Activated CD4-positive, alpha-beta T cell treated with anti-CD3 and anti-CD28 coated beads for 48 hours (primary cell): ENCODE measurements at regions not wholly inside any gene's neighbourhood (a gene's known extent, or its start where the extent isn't known, plus 50 kb on each side); places are given as distances from the start of the nearest gene placed in this dataset.

ENCODE experiments used
- DNase-seq: peaks from one replicate; pipeline ENCODE4 v3.0.0-alpha.2; 2020

- DNase-seq: no peak
Measured at GRCh38 chr13:81721400-81721799, 1380.5 kb upstream of the SPRY2 start.

GRCh38 chr13:81714513-81714912, 1373.6 kb upstream of the SPRY2 start:
- DNase-seq: no peak

DNA sequence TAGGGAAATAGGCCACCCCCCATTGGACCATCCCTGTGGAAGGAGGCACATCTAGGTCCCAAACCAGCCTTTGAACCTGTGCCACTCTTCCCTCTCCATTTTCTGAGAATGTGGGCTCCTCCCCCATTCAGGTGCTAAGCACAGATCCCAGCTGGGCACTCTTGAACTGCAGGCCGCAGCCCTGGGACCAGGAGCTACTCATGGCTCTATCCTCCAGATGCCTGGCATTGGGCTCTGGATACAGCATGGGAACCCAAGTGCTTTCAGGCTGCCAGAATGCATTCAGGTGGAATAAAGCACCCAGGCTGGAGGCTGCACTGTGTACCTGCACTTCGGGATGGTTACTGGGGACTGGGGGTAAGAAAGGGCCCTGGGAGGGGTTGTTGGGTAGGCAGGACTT, 1372.3 kb upstream of the SPRY2 start:
- no peak for DNase-seq

DNA sequence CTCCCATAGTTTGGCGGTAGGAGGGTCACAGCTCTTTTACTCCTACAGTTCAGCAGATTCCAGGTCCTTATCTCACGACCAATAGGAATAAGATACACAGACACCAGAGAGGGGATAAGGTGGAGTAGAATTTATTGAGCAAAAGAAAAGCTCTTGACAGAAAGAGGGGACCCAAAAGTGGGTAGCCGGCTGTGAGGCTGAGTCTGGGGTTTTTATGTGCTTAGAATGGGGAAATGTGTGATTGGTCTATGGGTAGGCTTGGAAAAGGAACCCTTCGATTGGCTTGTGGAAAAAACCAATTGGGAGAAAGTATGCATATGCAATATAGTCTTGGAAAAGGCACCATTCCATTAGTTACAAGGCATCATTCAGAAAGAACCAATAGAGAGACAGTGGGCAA, 1356.9 kb upstream of the SPRY2 start:
- DNase-seq: no peak

DNA sequence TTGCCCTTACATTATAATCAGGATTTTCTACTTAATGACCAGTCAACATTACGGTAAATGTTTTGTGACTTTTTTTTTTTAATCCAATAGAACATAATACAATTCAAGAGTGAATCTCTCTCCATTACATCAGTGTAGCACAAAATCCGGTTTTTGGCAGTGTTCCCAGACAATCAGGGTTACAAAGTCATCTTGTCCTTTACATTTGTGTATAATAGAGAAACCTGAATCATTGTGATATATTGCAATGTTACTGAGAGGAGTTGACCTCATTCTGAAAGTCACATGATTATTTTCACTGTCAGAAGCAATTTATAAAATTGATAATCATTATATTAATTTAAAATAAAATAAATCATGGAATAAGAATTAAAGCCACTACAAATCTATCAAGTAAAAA, 1346.0 kb upstream of the SPRY2 start:
- DNase-seq: no peak

DNA sequence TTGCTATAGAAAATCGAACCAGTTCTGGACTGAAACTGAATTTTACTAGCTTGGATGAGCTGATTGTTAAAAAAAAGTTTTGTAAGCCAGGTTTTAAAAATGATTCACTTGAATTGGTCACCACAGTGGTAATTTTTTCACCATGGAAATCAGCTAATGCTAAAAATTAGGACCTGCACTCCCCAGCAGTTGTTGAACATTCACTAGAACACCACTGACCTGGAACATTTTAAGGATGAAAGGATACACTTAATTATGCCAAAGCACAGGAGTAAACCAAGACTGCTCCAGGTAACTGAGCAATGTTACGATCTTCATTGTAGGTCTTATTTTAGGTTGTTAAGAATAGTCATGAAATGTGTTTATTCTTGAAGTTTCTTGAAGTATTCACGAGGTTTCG, 1342.6 kb upstream of the SPRY2 start:
- DNase-seq: no peak

DNA sequence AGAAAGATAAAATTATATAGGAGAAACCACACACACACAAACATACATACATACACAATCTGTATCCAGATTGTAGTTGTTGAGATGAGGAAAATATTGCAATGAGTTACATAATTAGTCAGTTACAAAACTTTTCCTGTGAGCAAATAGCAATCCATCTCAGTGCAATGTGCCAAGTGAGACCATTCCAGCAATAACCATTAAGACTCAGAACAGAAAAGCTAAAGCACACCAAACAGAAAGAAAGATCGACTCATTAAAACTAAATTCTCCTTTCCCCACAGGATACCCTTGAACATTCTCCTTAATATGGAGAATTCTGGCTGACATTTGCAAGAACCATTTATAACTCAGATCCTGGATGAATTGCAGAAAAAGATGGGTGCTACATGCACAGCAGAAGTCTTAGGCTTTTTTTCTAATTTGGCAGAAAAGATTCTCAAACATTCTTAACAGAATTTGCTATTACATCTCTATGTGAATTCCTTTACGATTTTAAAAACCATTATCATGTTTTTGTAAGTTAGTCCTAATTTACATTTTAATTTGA, 1341.2 kb upstream of the SPRY2 start:
- no peak for DNase-seq

DNA sequence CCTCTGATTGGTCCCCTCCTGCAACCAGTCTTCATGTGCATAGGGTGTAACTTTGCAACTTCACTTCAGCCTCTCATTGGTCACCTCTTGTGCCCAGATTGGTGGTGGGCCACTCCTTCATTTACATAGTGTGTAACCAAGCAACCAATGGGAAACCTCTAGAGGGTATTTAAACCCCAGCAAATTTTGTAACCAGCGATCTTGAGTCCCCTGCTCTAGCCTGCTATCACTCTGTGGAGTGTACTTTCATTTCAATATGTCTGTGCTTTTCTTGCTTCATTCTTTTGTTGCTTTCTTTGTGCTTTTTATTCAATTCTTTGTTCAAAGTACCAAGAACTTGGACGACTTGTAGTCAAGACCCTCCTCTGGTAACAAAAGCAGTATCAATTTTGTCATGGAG, 1336.9 kb upstream of the SPRY2 start:
- no peak for DNase-seq

GRCh38 chr13:81676008-81676407, 1335.1 kb upstream of the SPRY2 start:
- DNase-seq: no peak

- DNase-seq: no peak
Measured at GRCh38 chr13:81671064-81671463, 1330.1 kb upstream of the SPRY2 start.

DNA sequence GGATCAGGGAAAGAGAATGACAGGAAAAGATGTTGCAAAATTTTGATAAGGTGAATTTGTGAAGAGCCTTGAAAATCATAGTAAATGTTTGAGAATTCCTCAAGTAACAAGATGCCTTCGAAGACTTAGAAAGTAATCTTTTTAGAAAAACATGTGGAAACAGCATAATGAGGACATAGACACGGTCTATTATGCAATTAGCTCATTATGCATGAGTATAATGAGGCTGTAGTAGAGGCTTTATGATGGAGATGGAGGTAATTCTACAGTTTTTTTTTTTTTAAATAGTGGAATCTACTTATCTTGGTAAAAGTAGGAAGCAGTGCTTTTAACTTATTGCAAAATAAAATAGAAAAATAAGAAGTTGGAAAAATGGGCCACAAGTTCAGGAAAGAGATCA, 1329.1 kb upstream of the SPRY2 start:
- no peak for DNase-seq

GRCh38 chr13:81664872-81665271, 1323.9 kb upstream of the SPRY2 start:
- DNase-seq: no peak

GRCh38 chr13:81659984-81660383, 1319.1 kb upstream of the SPRY2 start:
- DNase-seq: no peak

DNA sequence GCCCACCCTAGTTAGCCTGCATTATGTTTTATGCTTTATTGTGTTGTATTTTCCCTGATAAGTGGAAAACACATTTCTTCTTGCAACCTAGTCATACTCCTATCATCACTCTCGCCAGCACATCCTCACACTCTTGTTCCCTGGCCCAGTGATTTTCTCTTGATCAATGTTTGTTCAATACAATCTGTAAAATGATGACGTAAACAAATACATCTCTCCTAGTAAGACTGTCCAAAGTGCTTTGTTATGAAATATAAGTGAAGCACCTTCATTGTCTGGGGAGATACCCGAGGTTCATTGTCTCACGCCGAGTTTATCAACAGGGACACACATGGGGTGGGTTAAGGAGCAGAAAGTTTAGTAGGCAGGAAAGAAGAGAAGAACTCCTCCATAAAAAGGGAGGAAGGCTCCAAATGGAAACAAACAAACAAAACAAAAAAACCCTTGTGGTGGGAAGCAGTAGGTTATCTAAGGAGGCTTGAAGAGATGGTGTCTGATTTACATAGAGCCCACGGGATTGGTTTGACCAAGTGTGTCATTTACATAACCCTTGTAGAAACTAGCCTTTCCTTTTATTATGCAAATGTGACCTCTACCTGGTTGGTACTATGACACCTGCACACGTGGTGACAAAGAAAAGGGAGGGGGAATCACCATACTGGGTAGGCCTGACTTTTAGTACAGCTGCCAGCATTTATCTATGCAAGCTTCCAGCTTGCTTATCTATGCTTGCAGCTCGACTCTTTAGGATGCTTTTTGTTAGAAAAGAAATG, 1317.9 kb upstream of the SPRY2 start:
- no peak for DNase-seq

DNA sequence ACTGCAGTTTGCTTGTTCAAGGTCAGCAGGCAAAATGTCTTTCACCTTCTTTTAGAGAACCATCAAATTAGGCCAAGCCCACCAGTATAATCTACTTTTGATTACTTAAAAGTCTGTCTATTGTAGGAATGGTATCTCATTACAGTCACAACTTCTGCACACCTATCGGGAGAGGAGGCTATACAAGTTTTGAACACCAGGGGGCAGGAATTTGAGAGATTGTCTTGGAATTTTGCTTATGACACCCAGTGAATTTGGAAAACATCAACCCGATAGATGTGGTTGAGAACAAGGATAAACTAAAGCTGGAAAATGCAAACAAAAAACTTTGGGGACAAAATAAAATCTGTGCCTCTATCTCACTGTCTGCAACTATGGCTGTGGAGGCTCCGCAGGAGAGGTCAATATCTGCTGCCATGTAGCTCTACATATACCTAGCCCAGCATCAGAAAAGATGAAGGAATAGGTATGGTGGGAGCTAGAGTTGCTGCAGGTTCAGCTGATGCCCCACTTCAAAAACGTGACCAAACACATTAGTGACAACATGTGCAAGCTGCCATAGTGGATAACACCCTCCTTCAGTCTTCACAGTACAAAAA, 1299.2 kb upstream of the SPRY2 start:
- no peak for DNase-seq

DNA sequence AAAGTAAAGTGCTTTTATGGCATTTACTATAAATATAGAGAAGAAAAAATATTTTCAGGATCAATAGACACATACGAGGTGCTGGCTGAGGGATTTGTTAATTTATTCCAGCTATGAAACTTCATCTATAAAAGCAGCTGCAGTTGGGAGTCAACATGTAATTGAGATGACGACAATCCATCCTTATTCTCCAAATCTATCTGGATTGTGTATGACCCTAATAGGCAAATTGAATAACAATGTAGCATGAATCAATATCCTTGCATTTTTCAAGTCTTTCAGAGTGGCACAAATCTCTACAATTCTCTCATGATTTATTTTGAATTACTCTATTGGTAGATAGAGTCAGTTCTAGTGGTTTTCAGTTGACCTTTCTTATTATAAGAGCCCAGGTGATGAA, 1296.5 kb upstream of the SPRY2 start:
- no peak for DNase-seq

GRCh38 chr13:81636120-81636519, 1295.2 kb upstream of the SPRY2 start:
- DNase-seq: no peak

- no peak for DNase-seq
Measured at GRCh38 chr13:81615031-81615430, 1274.1 kb upstream of the SPRY2 start.

GRCh38 chr13:81610644-81611043, 1269.7 kb upstream of the SPRY2 start:
- DNase-seq: no peak

GRCh38 chr13:81609335-81609734, 1268.4 kb upstream of the SPRY2 start:
- no peak for DNase-seq

DNA sequence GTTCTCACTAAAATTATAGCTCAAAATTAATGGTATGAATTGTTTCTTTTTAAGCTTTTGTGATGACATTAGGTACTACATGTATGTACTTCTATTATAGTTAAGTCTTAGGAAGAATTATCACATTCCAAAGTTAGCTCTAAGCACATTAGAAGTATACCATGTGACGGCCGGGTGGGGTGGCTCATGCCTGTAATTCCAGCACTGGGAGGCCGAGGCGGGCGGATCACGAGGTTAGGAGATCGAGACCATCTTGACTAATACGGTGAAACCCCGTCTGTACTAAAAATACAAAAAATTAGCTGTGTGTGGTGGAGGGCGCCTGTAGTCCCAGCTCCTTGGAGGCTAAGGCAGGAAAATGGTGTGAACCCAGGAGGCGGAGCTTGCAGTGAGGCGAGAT, 1265.1 kb upstream of the SPRY2 start:
- DNase-seq: no peak

- DNase-seq: no peak
Measured at GRCh38 chr13:81602241-81602640, 1261.3 kb upstream of the SPRY2 start.

GRCh38 chr13:81597101-81597500, 1256.2 kb upstream of the SPRY2 start:
- no peak for DNase-seq

DNA sequence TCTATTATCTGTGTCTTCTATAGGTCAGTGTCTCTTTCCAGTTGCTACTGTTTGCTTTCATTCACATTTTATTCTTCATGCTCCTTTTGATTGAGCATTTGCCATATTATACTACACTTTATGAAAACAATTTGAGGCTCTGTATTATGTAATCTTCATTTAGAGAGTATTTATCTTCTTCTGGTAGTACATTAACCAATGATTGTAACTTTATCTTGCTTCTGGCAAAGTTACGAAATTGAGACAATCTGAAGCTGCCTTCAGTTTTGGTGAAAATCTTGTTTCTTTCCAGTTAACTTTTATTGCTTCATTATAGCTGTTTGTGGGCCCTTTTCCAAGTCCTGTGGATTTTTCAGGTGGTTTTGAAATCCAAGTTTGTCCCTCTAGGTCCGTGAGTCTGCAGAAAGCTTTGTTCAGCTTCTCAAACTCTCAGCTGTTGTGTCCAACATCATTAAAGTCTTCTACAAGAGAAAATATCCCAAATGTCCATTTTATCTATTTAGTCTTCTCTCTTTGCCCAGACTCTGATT, 1255.4 kb upstream of the SPRY2 start:
- DNase-seq: no peak
